GM12874 (cell line): ENCODE measurements at regions not wholly inside any gene's neighbourhood (a gene's known extent, or its start where the extent isn't known, plus 50 kb on each side); places are given as distances from the start of the nearest gene placed in this dataset.

Experiments
- TF ChIP-seq, protein P1 (sequence below): IDR thresholded peaks from 2 replicates; pipeline ENCODE4 v1.5.1; 2011; ENCODE audit warnings: low read depth, mild to moderate bottlenecking, control low read depth, low read length, moderate library complexity; ENCODE audit not compliant: insufficient read depth

- TF ChIP-seq, protein P1, sequence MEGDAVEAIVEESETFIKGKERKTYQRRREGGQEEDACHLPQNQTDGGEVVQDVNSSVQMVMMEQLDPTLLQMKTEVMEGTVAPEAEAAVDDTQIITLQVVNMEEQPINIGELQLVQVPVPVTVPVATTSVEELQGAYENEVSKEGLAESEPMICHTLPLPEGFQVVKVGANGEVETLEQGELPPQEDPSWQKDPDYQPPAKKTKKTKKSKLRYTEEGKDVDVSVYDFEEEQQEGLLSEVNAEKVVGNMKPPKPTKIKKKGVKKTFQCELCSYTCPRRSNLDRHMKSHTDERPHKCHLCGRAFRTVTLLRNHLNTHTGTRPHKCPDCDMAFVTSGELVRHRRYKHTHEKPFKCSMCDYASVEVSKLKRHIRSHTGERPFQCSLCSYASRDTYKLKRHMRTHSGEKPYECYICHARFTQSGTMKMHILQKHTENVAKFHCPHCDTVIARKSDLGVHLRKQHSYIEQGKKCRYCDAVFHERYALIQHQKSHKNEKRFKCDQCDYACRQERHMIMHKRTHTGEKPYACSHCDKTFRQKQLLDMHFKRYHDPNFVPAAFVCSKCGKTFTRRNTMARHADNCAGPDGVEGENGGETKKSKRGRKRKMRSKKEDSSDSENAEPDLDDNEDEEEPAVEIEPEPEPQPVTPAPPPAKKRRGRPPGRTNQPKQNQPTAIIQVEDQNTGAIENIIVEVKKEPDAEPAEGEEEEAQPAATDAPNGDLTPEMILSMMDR: no peak
Measured at GRCh38 chr3:117661818-117662095, 952.2 kb downstream of the TUSC7 start.

DNA sequence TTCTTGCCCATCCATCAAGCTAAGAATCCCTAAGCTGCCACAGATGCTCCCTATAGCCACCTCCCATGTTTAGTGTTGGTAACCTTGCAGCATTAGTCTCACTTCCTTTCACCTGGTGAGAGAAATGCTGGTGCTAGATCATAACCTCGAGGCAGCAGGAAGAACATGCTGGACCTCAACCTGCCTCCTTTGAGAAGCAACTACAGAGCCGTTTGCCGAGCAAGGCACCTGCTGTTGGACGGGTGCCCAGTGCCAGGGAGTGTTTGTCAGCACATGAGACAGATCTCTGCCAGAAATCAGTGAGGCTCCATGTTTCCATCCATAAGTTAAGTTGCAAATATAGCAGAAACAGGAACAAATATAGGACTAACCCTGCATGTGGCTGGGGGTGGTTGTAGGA lies 955.7 kb downstream of the TUSC7 start:
- TF ChIP-seq, protein P1: no peak

DNA sequence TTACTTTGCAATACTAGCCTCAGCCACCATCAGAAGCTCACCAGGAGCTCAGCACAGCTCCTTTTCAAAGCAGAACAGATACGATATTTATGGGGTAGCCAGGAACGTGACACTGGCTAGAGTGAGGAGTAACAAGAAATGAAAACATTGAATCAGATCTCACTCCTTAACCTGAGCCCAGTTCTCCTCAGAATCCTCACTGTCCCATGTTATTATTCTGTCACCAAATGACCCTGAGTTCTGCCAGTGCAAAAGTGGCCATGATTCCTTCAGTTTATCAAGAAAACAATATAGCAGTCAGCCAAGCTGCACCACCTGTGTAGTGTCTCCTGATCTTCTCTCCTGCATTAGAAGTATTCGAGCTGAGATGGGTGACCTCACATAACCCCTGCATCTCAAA lies 956.7 kb downstream of the TUSC7 start:
- TF ChIP-seq, protein P1: no peak

GRCh38 chr3:117666812-117667211 lies 957.2 kb downstream of the TUSC7 start:
- TF ChIP-seq, protein P1: no peak

DNA sequence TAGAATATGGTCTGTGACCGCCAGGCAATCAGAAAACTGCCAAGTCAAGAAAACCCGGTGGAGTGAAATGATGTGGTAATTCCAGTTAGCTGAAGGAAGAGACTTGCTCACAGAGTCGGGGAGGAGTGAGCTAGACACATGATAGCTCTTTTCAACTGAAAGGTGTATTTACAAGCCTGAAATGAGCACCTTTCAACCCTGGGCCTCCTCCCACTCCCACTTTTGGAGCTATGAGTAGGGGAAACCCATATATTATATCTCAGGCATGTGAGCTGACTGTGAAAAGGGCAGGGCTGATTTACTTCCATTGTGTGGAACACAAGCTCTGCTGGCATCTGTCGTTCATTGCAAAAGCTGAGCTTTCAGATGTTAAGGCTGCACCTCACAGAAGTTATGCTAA lies 960.2 kb downstream of the TUSC7 start:
- TF ChIP-seq, protein P1: no peak

- TF ChIP-seq, protein P1: no peak
Measured at GRCh38 chr3:117671722-117672318, 962.2 kb downstream of the TUSC7 start.

DNA sequence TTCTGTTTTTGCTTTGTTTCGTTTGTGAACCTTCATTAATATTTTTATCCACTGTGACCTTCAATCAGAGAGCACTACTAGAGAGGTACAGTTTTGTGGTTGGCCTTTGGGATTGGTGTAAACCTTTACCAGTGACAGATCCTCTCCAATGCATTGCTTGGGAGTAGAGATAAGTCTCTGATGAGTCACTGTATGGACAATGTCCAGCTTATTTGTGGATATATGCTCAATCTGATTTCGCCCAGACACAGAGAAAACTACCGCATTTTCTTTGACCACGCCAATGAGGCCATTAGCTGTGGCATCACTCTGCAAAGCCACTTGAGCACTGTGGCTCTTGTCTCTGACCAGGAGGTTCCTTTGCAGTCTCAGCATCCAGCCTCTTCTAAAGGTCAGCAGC lies 964.7 kb downstream of the TUSC7 start:
- TF ChIP-seq, protein P1: no peak
